Liver (tissue), 8 donors: ENCODE measurements at regions not wholly inside any gene's neighbourhood (a gene's known extent, or its start where the extent isn't known, plus 50 kb on each side); places are given as distances from the start of the nearest gene placed in this dataset.

ENCODE experiments used
- DNase-seq: peaks from one replicate; pipeline ENCODE4 v3.0.0-alpha.2; 2017; ENCODE audit warnings: low spot score
- H3K27ac ChIP-seq, 2 donors: one replicate each; pipeline ENCODE4 v1.7.0; 2013; ENCODE audit warnings: inconsistent platforms in 2 of 2, low read length in 2 of 2, control low read depth in 1 of 2, low read depth in 1 of 2, mild to moderate bottlenecking in 1 of 2
- H3K27me3 ChIP-seq, 4 donors: one replicate each; pipeline versions ENCODE4 v1.6.1 to v1.7.0; 2013; ENCODE audit warnings: low read length in 3 of 4, inconsistent platforms in 1 of 4, mild to moderate bottlenecking in 1 of 4, moderate library complexity in 1 of 4; ENCODE audit not compliant: control insufficient read depth in 4 of 4, insufficient read depth in 4 of 4
- H3K36me3 ChIP-seq, 4 donors: one replicate each; pipeline versions ENCODE4 v1.6.1 to v1.7.0; 2013; ENCODE audit warnings: low read length in 3 of 4, mild to moderate bottlenecking in 3 of 4, low read depth in 1 of 4, moderate library complexity in 1 of 4; ENCODE audit not compliant: control insufficient read depth in 4 of 4, insufficient read depth in 3 of 4
- H3K4me1 ChIP-seq, 4 donors: one replicate each; pipeline versions ENCODE4 v1.6.1 to v1.7.0; 2013; ENCODE audit warnings: low read length in 3 of 4, mild to moderate bottlenecking in 3 of 4, moderate library complexity in 1 of 4; ENCODE audit not compliant: control insufficient read depth in 4 of 4, insufficient read depth in 4 of 4
- H3K4me3 ChIP-seq, 3 donors: one replicate each; pipeline versions ENCODE4 v1.6.1 to v1.7.0; 2013; ENCODE audit warnings: low read length in 3 of 3, control low read depth in 1 of 3, low read depth in 1 of 3, mild to moderate bottlenecking in 1 of 3
- H3K9ac ChIP-seq, 2 donors: one replicate each; pipeline ENCODE4 v1.7.0; 2013; ENCODE audit warnings: low read length in 2 of 2, mild to moderate bottlenecking in 2 of 2, moderate library complexity in 2 of 2, control low read depth in 1 of 2, low read depth in 1 of 2
- H3K9me3 ChIP-seq, 4 donors: one replicate each; pipeline versions ENCODE4 v1.6.1 to v1.7.0; 2013; ENCODE audit warnings: low read length in 3 of 4; ENCODE audit not compliant: control insufficient read depth in 4 of 4
- ATF3 ChIP-seq: IDR thresholded peaks from 2 replicates; pipeline ENCODE4 v1.6.1; 2016; ENCODE audit warnings: antibody characterized with exemption
- CTCF ChIP-seq: fragments of 150-350 bp; IDR thresholded peaks from 2 replicates; pipeline ENCODE4 v1.5.1; 2017; ENCODE audit warnings: improper control_type of control experiment, low read depth, low read length; ENCODE audit not compliant: missing input control
- EGR1 ChIP-seq, 2 donors: IDR thresholded peaks; 2 replicates each; pipeline ENCODE4 v1.6.1; 2016 to 2018; ENCODE audit warnings: antibody characterized with exemption in 2 of 2, low read depth in 2 of 2
- FOXA1 ChIP-seq: IDR thresholded peaks from 2 replicates; pipeline ENCODE4 v1.6.1; 2016; ENCODE audit warnings: antibody characterized with exemption
- FOXA2 ChIP-seq: IDR thresholded peaks from 2 replicates; pipeline ENCODE4 v1.6.1; 2016; ENCODE audit warnings: antibody characterized with exemption
- MAX ChIP-seq: IDR thresholded peaks from 2 replicates; pipeline ENCODE4 v1.6.1; 2016; ENCODE audit warnings: antibody characterized with exemption
- NR2F2 ChIP-seq: IDR thresholded peaks from 2 replicates; pipeline ENCODE4 v1.6.1; 2016; ENCODE audit warnings: antibody characterized with exemption
- RAD21 ChIP-seq, 2 donors: IDR thresholded peaks; 2 replicates each; pipeline ENCODE4 v1.6.1; 2016; ENCODE audit warnings: antibody characterized with exemption in 2 of 2, mild to moderate bottlenecking in 2 of 2
- RXRA ChIP-seq, 2 donors: IDR thresholded peaks; 2 replicates each; pipeline ENCODE4 v1.6.1; 2017 to 2018; ENCODE audit warnings: antibody characterized with exemption in 2 of 2, mild to moderate bottlenecking in 1 of 2
- TAF1 ChIP-seq: conservative IDR thresholded peaks from 2 replicates; pipeline ENCODE4 v1.6.1; 2016; ENCODE audit warnings: antibody characterized with exemption, mild to moderate bottlenecking
- YY1 ChIP-seq: IDR thresholded peaks from 2 replicates; pipeline ENCODE4 v1.6.1; 2016; ENCODE audit warnings: antibody characterized with exemption, mild to moderate bottlenecking
- ZBTB33 ChIP-seq: IDR thresholded peaks from 2 replicates; pipeline ENCODE4 v1.6.1; 2016; ENCODE audit warnings: antibody characterized with exemption
- WGBS: extraction: QIAGEN DNeasy Blood & Tissue Kit; methylation state at CpG from one replicate; pipeline ENCODE4 v1.1.7; 2013; 5-methylcytosine and 5-hydroxymethylcytosine counted together
- donor health status: healthy.
- donor health status: healthy.
- donor health status: healthy.
- donor health status: healthy.
- donor health status: healthy.

- no peaks in the 10 kb centered on the region for H3K4me1 ChIP-seq
- H3K9ac ChIP-seq: no peak overlapping the region
- DNase-seq: no peak
- H3K27ac ChIP-seq: no peak overlapping the region
- 62% methylated on average over 4 of the region's 4 CpGs for WGBS
- TF ChIP-seq EGR1 (IDR thresholded peaks at IDR 0.05; ENCODE audit: low read depth in 2 of 2) (no peak), YY1 (no peak), TAF1 (no peak), FOXA2 (no peak), RAD21 (IDR thresholded peaks at IDR 0.05) (no peak), FOXA1 (no peak), ZBTB33 (no peak), CTCF (no peak), ATF3 (no peak), RXRA (IDR thresholded peaks at IDR 0.05) (no peak)
- no peaks in the 10 kb centered on the region for H3K36me3 ChIP-seq
- H3K27me3 ChIP-seq: no peaks in the 10 kb centered on the region
- H3K4me3 ChIP-seq: no peak overlapping the region
- no peaks in the 10 kb centered on the region for H3K9me3 ChIP-seq
Measured at GRCh38 chr3:6078436-6078835, 782.5 kb upstream of the GRM7 start.

GRCh38 chr3:6079011-6079410 is 781.9 kb upstream of the GRM7 start:
- Histone ChIP-seq H3K27me3 (no peaks in the 10 kb centered on the region), H3K27ac (no peak overlapping the region), H3K4me3 (no peak overlapping the region), H3K9me3 (no peaks in the 10 kb centered on the region), H3K36me3 (no peaks in the 10 kb centered on the region), H3K4me1 (no peaks in the 10 kb centered on the region), H3K9ac (no peak overlapping the region)
- no peak for DNase-seq
- 78% methylated on average over 4 of the region's 4 CpGs for WGBS
- TF ChIP-seq MAX (no peak), EGR1 (IDR thresholded peaks at IDR 0.05; ENCODE audit: low read depth in 2 of 2) (no peak), CTCF (no peak), NR2F2 (no peak), YY1 (no peak), ATF3 (no peak)
